ENCODE measurements at regions not wholly inside any gene's neighbourhood (a gene's known extent, or its start where the extent isn't known, plus 50 kb on each side); places are given as distances from the start of the nearest gene placed in this dataset.

GRCh38 chr12:127595506-127595905 is 671.5 kb upstream of the TMEM132C start:
- TF ChIP-seq EP300 (IDR thresholded peaks at IDR 0.05; ENCODE audit: borderline replicate concordance) = no peak
- no peak for TF ChIP-seq REST (IDR thresholded peaks at IDR 0.05; ENCODE audit: low read depth)
- TF ChIP-seq TAF1 (IDR thresholded peaks at IDR 0.05; ENCODE audit: low read depth) = no peak
- TF ChIP-seq RAD21 (IDR thresholded peaks at IDR 0.05; ENCODE audit: low read depth) = no peak
- no peak for TF ChIP-seq CEBPB (IDR thresholded peaks at IDR 0.05)
- no peak for TF ChIP-seq YY1 (IDR thresholded peaks at IDR 0.05; ENCODE audit: low read depth)
- no peak for TF ChIP-seq FOXM1 (IDR thresholded peaks at IDR 0.05; ENCODE audit: borderline replicate concordance, low read depth)
- no peak for TF ChIP-seq NFIC (IDR thresholded peaks at IDR 0.05)
- TF ChIP-seq, protein P1, sequence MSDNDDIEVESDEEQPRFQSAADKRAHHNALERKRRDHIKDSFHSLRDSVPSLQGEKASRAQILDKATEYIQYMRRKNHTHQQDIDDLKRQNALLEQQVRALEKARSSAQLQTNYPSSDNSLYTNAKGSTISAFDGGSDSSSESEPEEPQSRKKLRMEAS (IDR thresholded peaks at IDR 0.05) = no peak
